GM21515 (cell line): ENCODE measurements at regions not wholly inside any gene's neighbourhood (a gene's known extent, or its start where the extent isn't known, plus 50 kb on each side); places are given as distances from the start of the nearest gene placed in this dataset.

Source experiments
- ATAC-seq: cut with Tn5 transposase; IDR thresholded peaks from one replicate; pipeline ENCODE4 v1.9.1; 2021; ENCODE audit not compliant: unreplicated experiment

GRCh38 chr3:76063019-76063418 is 277.7 kb upstream of the ZNF717 start:
- ATAC-seq = no peak

DNA sequence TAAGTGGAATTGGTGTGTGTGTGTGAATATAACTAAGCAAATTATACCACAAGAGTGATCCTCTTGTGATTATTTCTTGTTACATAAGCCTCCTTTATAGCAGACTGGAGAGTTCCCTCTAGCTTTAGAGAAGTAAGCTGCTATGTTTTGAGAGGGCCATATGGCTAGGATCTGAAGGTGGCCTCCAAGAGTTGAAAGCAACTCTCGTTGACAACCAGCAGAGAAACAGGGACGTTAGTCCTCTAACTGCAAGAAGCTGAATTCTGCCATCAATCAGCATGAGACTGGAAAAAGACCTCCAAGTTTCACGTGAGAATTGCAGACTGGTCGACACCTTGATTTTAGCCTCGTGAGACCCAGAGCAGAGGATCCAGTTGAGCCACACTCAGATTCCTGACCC is 278.5 kb upstream of the ZNF717 start:
- ATAC-seq = no peak

GRCh38 chr3:76065964-76066363 is 280.6 kb upstream of the ZNF717 start:
- no peak for ATAC-seq

DNA sequence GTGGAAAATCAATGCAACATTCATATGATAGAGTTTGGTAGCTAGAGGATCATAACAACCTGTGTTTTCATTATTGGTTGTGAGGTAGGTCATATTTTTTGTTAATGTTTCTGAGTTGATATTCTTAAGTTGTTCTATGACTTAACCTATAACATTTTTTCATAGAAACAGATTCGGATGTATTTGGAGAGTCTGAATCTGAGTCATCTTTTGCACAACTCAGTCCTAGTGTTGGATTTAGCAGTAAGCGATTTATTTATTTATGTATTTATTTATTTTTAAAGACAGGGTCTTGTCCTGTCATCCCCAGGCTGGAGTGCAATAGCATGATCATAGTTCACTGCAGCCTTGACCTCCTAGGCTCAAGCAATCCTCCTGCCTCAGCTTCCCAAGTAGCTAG is 292.8 kb upstream of the ZNF717 start:
- ATAC-seq = no peak

- no peak for ATAC-seq
Measured at GRCh38 chr3:76083992-76084391, 298.6 kb upstream of the ZNF717 start.

GRCh38 chr3:76096036-76096435 is 310.7 kb upstream of the ZNF717 start:
- ATAC-seq = no peak

DNA sequence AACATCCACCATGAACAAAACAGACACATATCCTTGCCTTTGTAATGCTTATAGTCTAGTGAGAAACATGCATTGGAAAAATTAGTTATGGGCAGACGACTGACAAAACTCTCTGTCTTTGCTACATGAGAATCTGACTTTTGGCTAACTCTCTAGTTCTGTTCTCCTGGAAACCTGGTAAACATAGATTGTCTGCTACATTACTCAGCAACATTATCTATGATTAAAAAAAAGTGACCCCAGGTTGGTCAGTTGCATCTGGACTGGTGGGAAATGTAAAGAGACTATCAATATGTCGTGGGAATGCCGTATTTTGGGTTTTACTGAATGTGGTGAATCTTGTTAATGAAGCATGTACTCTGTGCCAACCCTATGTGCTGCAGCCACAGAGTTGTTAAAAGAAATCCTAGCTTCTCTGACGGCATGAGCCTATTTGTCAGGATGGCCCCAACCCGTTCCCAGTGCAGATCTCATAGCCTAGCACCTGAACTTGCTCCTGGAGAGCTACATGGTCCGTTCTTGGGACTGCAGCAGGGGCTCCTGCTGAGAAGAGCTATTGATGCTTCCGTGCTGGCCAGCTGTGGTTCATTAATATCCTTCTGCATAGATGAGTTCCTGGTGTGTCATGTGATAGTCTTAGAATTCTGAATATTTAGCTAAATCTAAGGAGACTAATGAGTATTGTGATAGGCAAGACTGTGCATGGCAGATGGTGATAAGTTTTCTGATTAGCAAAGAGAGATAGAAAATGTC is 311.7 kb upstream of the ZNF717 start:
- no peak for ATAC-seq

- ATAC-seq = no peak
Measured at GRCh38 chr3:76097589-76097969, 312.2 kb upstream of the ZNF717 start.

- no peak for ATAC-seq
Measured at GRCh38 chr3:76099956-76100355, 314.6 kb upstream of the ZNF717 start.

- ATAC-seq = no peak
Measured at GRCh38 chr3:76107935-76108570, 322.7 kb upstream of the ZNF717 start.

- no peak for ATAC-seq
Measured at GRCh38 chr3:76111808-76112207, 326.5 kb upstream of the ZNF717 start.

DNA sequence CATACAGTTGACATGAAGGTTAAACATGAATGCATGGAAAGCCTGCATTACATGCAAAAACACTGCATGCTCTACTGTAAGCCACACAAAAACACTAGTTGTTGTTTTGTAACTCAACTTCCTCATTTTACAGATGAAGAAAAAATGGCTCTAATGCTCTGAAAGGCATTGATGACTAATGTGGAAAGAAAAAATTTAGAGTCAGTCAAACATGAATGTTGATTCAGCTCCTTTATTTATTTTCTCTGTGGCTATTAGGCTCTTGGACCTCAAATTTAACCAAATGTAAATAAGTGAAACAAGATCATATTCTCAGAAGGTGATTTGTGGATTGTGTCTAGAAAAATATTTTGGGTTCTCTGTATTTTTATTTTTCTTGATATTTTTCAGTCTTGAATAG is 336.7 kb upstream of the ZNF717 start:
- ATAC-seq = no peak

GRCh38 chr3:76129441-76129840 is 344.1 kb upstream of the ZNF717 start:
- ATAC-seq = no peak

DNA sequence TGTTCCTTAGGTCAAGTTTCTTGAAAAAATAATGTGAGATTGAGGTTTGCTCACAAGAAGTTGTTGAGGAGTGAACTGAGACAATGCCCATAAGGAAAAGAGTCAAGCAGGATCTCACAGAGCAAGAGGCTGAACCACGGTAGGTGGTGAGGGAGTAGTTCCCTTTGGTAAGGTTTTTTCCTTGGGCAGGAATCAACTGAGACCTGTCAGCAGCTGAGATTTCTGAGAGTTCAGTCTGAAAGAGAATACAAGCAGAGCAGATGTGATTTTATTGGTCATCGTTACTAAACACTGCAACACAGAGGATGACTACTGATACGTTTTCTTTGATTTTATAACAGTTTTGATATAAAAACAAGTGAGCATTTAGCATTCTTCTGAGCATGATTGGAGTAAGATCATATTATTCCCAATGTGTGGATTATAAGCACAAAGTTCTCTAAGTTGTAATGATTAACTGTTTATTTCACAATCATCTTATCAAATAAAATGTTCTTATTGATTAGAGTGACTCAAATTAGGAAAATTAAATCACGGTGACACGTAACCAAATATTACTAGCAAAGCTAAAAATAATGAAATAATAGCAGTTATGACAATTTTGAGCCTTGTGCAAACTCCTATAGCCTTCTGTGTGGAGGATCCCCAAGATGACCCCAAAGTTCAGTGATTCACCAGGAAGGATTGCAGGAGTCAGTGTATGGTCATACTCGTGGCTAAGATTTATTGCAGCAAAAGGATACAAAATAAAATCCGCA is 346.2 kb upstream of the ZNF717 start:
- ATAC-seq = no peak

DNA sequence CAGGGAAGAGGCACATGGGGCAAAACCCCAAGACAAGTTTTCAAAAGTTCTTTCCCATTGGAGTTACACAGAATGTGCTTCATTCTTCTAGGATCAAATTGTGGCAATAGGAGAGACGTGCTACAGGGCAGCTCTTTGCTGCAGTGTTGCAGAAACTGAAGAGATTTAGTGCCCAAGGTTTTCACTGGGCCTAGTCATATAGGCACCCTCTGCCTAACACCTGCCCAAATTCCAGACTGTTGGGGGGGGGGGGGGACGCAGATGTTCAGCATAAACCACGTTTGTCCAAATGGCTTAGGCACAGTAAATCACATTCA is 346.8 kb upstream of the ZNF717 start:
- ATAC-seq = no peak

- no peak for ATAC-seq
Measured at GRCh38 chr3:76134166-76134565, 348.8 kb upstream of the ZNF717 start.

- ATAC-seq = no peak
Measured at GRCh38 chr3:76138921-76139320, 353.6 kb upstream of the ZNF717 start.

GRCh38 chr3:76147846-76148245 is 362.5 kb upstream of the ZNF717 start:
- ATAC-seq = no peak

- ATAC-seq = no peak
Measured at GRCh38 chr3:76152028-76152427, 366.7 kb upstream of the ZNF717 start.

DNA sequence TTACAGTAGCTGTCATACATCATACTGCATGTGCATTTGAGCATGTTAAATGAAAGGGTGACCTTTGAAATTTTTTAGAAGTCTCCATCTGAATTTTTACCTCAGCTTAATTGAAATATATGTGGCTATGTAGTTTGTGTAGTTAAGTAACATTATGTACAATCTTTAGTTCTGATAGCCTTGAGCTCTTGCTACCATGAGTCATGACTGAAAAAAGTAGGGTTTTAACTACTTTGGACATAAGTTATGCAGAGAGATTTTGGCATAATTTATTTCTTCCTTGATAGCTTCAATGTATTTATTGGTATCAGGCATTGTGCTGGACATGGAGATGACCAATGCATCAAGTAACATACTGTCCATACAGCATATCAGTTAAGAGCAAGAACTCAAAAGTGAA is 376.5 kb upstream of the ZNF717 start:
- ATAC-seq = no peak

DNA sequence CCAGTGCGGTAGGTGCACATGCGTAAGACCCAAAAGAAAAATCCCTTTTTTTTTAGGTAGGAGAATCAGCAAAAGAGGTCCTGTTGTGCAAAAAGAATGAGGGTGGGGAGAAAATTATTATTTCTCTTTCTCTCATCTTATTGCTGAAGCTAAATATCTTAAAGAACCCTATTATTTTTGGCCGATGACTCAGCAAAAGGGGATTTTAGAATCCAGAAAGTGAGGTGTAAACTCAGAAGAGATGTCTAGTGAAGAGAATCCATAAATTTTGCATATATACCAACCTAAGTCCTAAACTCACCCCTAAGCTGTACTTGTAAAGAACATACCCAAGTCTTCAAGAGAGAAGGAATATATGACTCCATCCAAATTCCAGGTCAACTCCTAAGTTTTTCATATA is 386.3 kb upstream of the ZNF717 start:
- no peak for ATAC-seq

DNA sequence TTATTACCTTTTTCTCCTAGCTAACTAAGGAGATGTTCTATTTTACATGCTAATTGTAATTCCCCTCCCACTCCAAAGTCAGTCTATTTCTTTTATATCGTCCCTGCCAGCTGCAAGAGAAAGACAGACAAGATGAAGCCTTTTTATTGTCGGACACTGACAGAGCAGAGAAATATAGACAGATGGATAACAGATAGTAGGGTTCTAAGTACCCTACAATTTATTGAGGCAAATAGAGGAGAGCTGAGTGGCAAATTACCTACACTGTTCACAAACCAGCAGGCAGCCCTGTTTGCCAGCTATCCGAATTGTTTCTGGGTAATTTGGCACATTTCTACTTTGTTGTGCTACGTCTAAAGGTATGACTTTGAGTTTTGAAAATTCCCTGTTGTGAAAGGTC is 392.3 kb upstream of the ZNF717 start:
- no peak for ATAC-seq
